ENCODE measurements at regions not wholly inside any gene's neighbourhood (a gene's known extent, or its start where the extent isn't known, plus 50 kb on each side); places are given as distances from the start of the nearest gene placed in this dataset.

DNA sequence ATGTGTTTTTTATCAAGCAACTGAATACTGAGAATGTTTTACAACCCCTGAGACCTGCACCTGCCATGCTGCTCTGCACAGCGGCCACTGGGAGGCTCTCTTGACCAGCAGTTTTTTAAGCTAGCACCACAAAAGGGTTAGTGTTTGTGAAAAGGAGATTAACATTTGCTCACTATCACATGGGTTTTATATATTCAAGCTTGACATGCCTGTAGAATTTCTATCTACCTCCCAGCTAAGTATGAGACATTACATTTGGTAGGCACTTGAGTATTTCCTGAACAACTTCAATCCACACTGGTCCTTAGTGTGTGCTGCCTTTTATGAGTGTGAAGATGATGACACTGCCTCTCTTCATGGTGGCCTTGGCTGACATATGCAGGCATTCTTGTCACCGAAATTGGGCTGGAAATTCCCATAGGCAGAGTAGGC, 1238.9 kb downstream of the UQCRFS1 start:
- Histone ChIP-seq H3K36me3 (replicated peaks in 1 of 2; ENCODE audit: control insufficient read depth in 2 of 2, insufficient read depth in 2 of 2, low read length in 2 of 2) (no peaks in the 10 kb centered on the region), H3K27me3 (ENCODE audit: control insufficient read depth in 3 of 3, insufficient read depth in 3 of 3, low read depth in 1 of 3, low read length in 3 of 3) (no peaks in the 10 kb centered on the region), H3K9me3 (replicated peaks in 1 of 2; ENCODE audit: control insufficient read depth in 2 of 2, insufficient read depth in 1 of 2, low read depth in 1 of 2, low read length in 2 of 2) (no peaks in the 10 kb centered on the region), H2BK15ac (ENCODE audit: low read length) (no peak overlapping the region), H2BK12ac (ENCODE audit: low read length) (no peak overlapping the region), H2BK5ac (ENCODE audit: low read length) (no peak overlapping the region), H3K27ac (replicated peaks; ENCODE audit: low read length) (no peak overlapping the region), H3K23ac (ENCODE audit: low read depth, low read length, poor library complexity) (no peak overlapping the region), H2BK120ac (ENCODE audit: low read depth, low read length) (no peak overlapping the region), H3K9ac (ENCODE audit: low read depth, low read length, poor library complexity) (no peak overlapping the region), H3K18ac (ENCODE audit: low read length) (no peak overlapping the region), H2AK5ac (ENCODE audit: low read depth, low read length) (no peak overlapping the region), H2AFZ (ENCODE audit: low read length) (no peak overlapping the region), H3K4me3 (ENCODE audit: low read length in 2 of 2) (no peak overlapping the region), H3K4me1 (ENCODE audit: control insufficient read depth in 2 of 2, insufficient read depth in 1 of 2, low read depth in 1 of 2, low read length in 2 of 2) (peaks cover 5 to 10% of the 10 kb centered on the region in 2 donors), H3K4ac (ENCODE audit: low read length) (no peak overlapping the region), H4K91ac (ENCODE audit: low read depth, low read length, poor library complexity) (no peak overlapping the region), H3K4me2 (ENCODE audit: insufficient read depth, low read length, poor library complexity, severe bottlenecking) (no peak overlapping the region), H3K79me1 (ENCODE audit: low read depth, low read length) (no peaks in the 10 kb centered on the region), H3K14ac (ENCODE audit: low read length) (no peak overlapping the region), H4K8ac (ENCODE audit: low read depth, low read length) (no peak overlapping the region)
- peak; percentile 32 for DNase-seq (ENCODE audit: low spot score)
- no CpG with 5 or more reads among the region's 2 CpGs for WGBS, 2 donors (ENCODE audit: extremely low coverage in 2 of 2, insufficient read length in 2 of 2, insufficient replicate concordance in 1 of 2)

- H3K27me3 ChIP-seq (ENCODE audit: control insufficient read depth in 3 of 3, insufficient read depth in 3 of 3, low read depth in 1 of 3, low read length in 3 of 3): no peaks in the 10 kb centered on the region
- no peaks in the 10 kb centered on the region for H3K36me3 ChIP-seq (replicated peaks in 1 of 2; ENCODE audit: control insufficient read depth in 2 of 2, insufficient read depth in 2 of 2, low read length in 2 of 2)
- no peak overlapping the region for H2BK15ac ChIP-seq (ENCODE audit: low read length)
- H3K4me3 ChIP-seq (ENCODE audit: low read length in 2 of 2): no peak overlapping the region
- H3K9ac ChIP-seq (ENCODE audit: low read depth, low read length, poor library complexity): no peak overlapping the region
- H3K4me1 ChIP-seq (ENCODE audit: control insufficient read depth in 2 of 2, insufficient read depth in 1 of 2, low read depth in 1 of 2, low read length in 2 of 2): peaks cover 5 to 10% of the 10 kb centered on the region in 2 donors
- peak overlapping the region; percentile 13 for H2AK5ac ChIP-seq (ENCODE audit: low read depth, low read length)
- peak overlapping the region; percentile 12 for H2BK12ac ChIP-seq (ENCODE audit: low read length)
- H3K14ac ChIP-seq (ENCODE audit: low read length): no peak overlapping the region
- H3K23ac ChIP-seq (ENCODE audit: low read depth, low read length, poor library complexity): no peak overlapping the region
- no peaks in the 10 kb centered on the region for H3K9me3 ChIP-seq (replicated peaks in 1 of 2; ENCODE audit: control insufficient read depth in 2 of 2, insufficient read depth in 1 of 2, low read depth in 1 of 2, low read length in 2 of 2)
- no peak overlapping the region for H3K4me2 ChIP-seq (ENCODE audit: insufficient read depth, low read length, poor library complexity, severe bottlenecking)
- H3K79me1 ChIP-seq (ENCODE audit: low read depth, low read length): no peaks in the 10 kb centered on the region
- WGBS, 2 donors (ENCODE audit: extremely low coverage in 2 of 2, insufficient read length in 2 of 2, insufficient replicate concordance in 1 of 2): no CpG with 5 or more reads among the region's 5 CpGs
- DNase-seq (ENCODE audit: low spot score): no peak
- no peak overlapping the region for H4K8ac ChIP-seq (ENCODE audit: low read depth, low read length)
- peak overlapping the region; percentile 0 for H3K27ac ChIP-seq (replicated peaks; ENCODE audit: low read length)
- no peak overlapping the region for H4K91ac ChIP-seq (ENCODE audit: low read depth, low read length, poor library complexity)
- no peak overlapping the region for H3K18ac ChIP-seq (ENCODE audit: low read length)
- H2BK120ac ChIP-seq (ENCODE audit: low read depth, low read length): no peak overlapping the region
- H2AFZ ChIP-seq (ENCODE audit: low read length): no peak overlapping the region
- no peak overlapping the region for H3K4ac ChIP-seq (ENCODE audit: low read length)
- no peak overlapping the region for H2BK5ac ChIP-seq (ENCODE audit: low read length)
Observed at GRCh38 chr19:27972291-27973040, 1240.5 kb downstream of the UQCRFS1 start.

DNA sequence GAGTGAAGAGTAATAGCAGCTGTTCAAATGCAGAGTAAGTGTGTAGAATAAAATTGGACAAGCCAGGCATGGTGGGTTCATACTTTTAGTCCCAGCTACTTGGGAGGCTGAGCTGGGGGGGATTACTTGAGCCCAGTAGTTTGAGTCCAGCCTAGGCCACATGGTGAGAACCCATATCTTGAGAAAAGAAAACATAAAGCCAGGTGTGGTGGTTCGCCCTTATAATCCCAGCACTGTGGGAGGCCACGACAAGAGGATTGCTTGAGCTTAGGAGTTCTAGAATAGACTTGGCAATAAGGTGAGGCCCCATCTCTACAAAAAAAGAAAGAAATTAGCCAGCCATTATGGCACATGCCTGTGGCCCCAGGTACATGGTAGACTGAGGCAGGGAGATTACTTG, 1241.1 kb downstream of the UQCRFS1 start:
- no peak for DNase-seq (ENCODE audit: low spot score)
- Histone ChIP-seq H2BK120ac (ENCODE audit: low read depth, low read length) (no peak overlapping the region), H3K27ac (replicated peaks; ENCODE audit: low read length) (peak overlapping the region; percentile 56), H2BK5ac (ENCODE audit: low read length) (no peak overlapping the region), H2AFZ (ENCODE audit: low read length) (no peak overlapping the region), H3K23ac (ENCODE audit: low read depth, low read length, poor library complexity) (no peak overlapping the region), H3K4me2 (ENCODE audit: insufficient read depth, low read length, poor library complexity, severe bottlenecking) (no peak overlapping the region), H3K9ac (ENCODE audit: low read depth, low read length, poor library complexity) (no peak overlapping the region), H3K4ac (ENCODE audit: low read length) (no peak overlapping the region), H2BK12ac (ENCODE audit: low read length) (no peak overlapping the region), H3K36me3 (replicated peaks in 1 of 2; ENCODE audit: control insufficient read depth in 2 of 2, insufficient read depth in 2 of 2, low read length in 2 of 2) (no peaks in the 10 kb centered on the region), H3K18ac (ENCODE audit: low read length) (no peak overlapping the region), H3K79me1 (ENCODE audit: low read depth, low read length) (no peaks in the 10 kb centered on the region), H2AK5ac (ENCODE audit: low read depth, low read length) (peak overlapping the region; percentile 13), H4K8ac (ENCODE audit: low read depth, low read length) (no peak overlapping the region), H3K4me3 (ENCODE audit: low read length in 2 of 2) (no peak overlapping the region), H3K4me1 (ENCODE audit: control insufficient read depth in 2 of 2, insufficient read depth in 1 of 2, low read depth in 1 of 2, low read length in 2 of 2) (peaks cover 5 to 10% of the 10 kb centered on the region in 2 donors), H4K91ac (ENCODE audit: low read depth, low read length, poor library complexity) (no peak overlapping the region), H2BK15ac (ENCODE audit: low read length) (no peak overlapping the region), H3K27me3 (ENCODE audit: control insufficient read depth in 3 of 3, insufficient read depth in 3 of 3, low read depth in 1 of 3, low read length in 3 of 3) (no peaks in the 10 kb centered on the region), H3K9me3 (replicated peaks in 1 of 2; ENCODE audit: control insufficient read depth in 2 of 2, insufficient read depth in 1 of 2, low read depth in 1 of 2, low read length in 2 of 2) (no peaks in the 10 kb centered on the region), H3K14ac (ENCODE audit: low read length) (no peak overlapping the region)
- WGBS, 2 donors (ENCODE audit: extremely low coverage in 2 of 2, insufficient read length in 2 of 2, insufficient replicate concordance in 1 of 2): no CpG with 5 or more reads among the region's 2 CpGs

DNA sequence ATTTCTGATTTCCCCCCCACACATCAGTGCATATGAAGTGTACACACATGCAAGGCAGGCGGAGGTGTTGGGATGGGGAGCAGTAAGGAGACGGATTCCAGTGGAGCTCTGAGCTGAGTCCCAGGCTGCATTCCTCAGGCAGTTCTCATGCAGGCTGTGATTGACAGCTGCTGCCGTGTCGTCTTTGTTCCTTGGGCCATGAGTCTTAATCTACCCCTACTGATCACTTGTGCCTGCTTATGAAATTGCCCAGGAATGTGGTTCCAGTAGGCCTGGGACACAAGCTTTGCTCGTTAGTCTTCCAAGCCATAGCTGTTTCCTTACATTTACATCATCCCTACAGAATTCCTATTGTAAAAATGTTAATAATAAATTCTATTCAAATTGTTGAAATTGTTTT, 1241.9 kb downstream of the UQCRFS1 start:
- peak; percentile 73 for DNase-seq (ENCODE audit: low spot score)
- Histone ChIP-seq H3K9ac (ENCODE audit: low read depth, low read length, poor library complexity) (no peak overlapping the region), H2BK15ac (ENCODE audit: low read length) (no peak overlapping the region), H3K4me3 (ENCODE audit: low read length in 2 of 2) (no peak overlapping the region), H2AFZ (ENCODE audit: low read length) (no peak overlapping the region), H3K23ac (ENCODE audit: low read depth, low read length, poor library complexity) (no peak overlapping the region), H3K4ac (ENCODE audit: low read length) (no peak overlapping the region), H4K91ac (ENCODE audit: low read depth, low read length, poor library complexity) (no peak overlapping the region), H3K79me1 (ENCODE audit: low read depth, low read length) (no peaks in the 10 kb centered on the region), H2BK5ac (ENCODE audit: low read length) (no peak overlapping the region), H3K4me2 (ENCODE audit: insufficient read depth, low read length, poor library complexity, severe bottlenecking) (no peak overlapping the region), H3K18ac (ENCODE audit: low read length) (no peak overlapping the region), H2AK5ac (ENCODE audit: low read depth, low read length) (no peak overlapping the region), H3K27ac (replicated peaks; ENCODE audit: low read length) (no peak overlapping the region), H3K4me1 (ENCODE audit: control insufficient read depth in 2 of 2, insufficient read depth in 1 of 2, low read depth in 1 of 2, low read length in 2 of 2) (peaks cover 5 to 10% of the 10 kb centered on the region in 2 donors), H2BK12ac (ENCODE audit: low read length) (no peak overlapping the region), H2BK120ac (ENCODE audit: low read depth, low read length) (no peak overlapping the region), H3K14ac (ENCODE audit: low read length) (no peak overlapping the region), H3K9me3 (replicated peaks in 1 of 2; ENCODE audit: control insufficient read depth in 2 of 2, insufficient read depth in 1 of 2, low read depth in 1 of 2, low read length in 2 of 2) (no peaks in the 10 kb centered on the region), H3K27me3 (ENCODE audit: control insufficient read depth in 3 of 3, insufficient read depth in 3 of 3, low read depth in 1 of 3, low read length in 3 of 3) (no peaks in the 10 kb centered on the region), H3K36me3 (replicated peaks in 1 of 2; ENCODE audit: control insufficient read depth in 2 of 2, insufficient read depth in 2 of 2, low read length in 2 of 2) (no peaks in the 10 kb centered on the region), H4K8ac (ENCODE audit: low read depth, low read length) (no peak overlapping the region)
- WGBS, 2 donors (ENCODE audit: extremely low coverage in 2 of 2, insufficient read length in 2 of 2, insufficient replicate concordance in 1 of 2): no CpG with 5 or more reads among the region's 5 CpGs

Data from neuronal stem cell (in vitro differentiated cells).